ENCODE measurements at regions not wholly inside any gene's neighbourhood (a gene's known extent, or its start where the extent isn't known, plus 50 kb on each side); places are given as distances from the start of the nearest gene placed in this dataset.
A peak's percentile ranks its signal among the peaks of the same experiment; 100 is the strongest.

- Histone ChIP-seq H3K4me3 (ENCODE audit: low read depth, low read length) (no peak overlapping the region), H3K4me1 (peaks cover 3% of the 10 kb centered on the region), H2AFZ (no peak overlapping the region), H3K27me3 (ENCODE audit: control insufficient read depth, insufficient read depth, low read length) (no peaks in the 10 kb centered on the region), H3K27ac (no peak overlapping the region), H3K4me2 (ENCODE audit: low read length) (no peak overlapping the region), H3K79me2 (no peaks in the 10 kb centered on the region), H3K9me3 (ENCODE audit: control insufficient read depth, low read length) (no peaks in the 10 kb centered on the region), H3K9ac (no peak overlapping the region), H3K36me3 (ENCODE audit: control insufficient read depth, insufficient read depth, low read length) (no peaks in the 10 kb centered on the region)
- no peak for TF ChIP-seq CTCF (IDR thresholded peaks at IDR 0.05)
Measured at GRCh38 chr4:38559374-38559773, 104.6 kb upstream of the KLF3 start.

GRCh38 chr4:38560340-38560739 is 103.7 kb upstream of the KLF3 start:
- Histone ChIP-seq H3K9me3 (ENCODE audit: control insufficient read depth, low read length) (no peaks in the 10 kb centered on the region), H3K4me3 (ENCODE audit: low read depth, low read length) (no peak overlapping the region), H3K4me2 (ENCODE audit: low read length) (no peak overlapping the region), H3K27me3 (ENCODE audit: control insufficient read depth, insufficient read depth, low read length) (no peaks in the 10 kb centered on the region), H3K9ac (no peak overlapping the region), H3K27ac (no peak overlapping the region), H2AFZ (no peak overlapping the region), H3K4me1 (peaks cover 9% of the 10 kb centered on the region), H3K79me2 (no peaks in the 10 kb centered on the region), H3K36me3 (ENCODE audit: control insufficient read depth, insufficient read depth, low read length) (no peaks in the 10 kb centered on the region)
- TF ChIP-seq CTCF (IDR thresholded peaks at IDR 0.05) = no peak

DNA sequence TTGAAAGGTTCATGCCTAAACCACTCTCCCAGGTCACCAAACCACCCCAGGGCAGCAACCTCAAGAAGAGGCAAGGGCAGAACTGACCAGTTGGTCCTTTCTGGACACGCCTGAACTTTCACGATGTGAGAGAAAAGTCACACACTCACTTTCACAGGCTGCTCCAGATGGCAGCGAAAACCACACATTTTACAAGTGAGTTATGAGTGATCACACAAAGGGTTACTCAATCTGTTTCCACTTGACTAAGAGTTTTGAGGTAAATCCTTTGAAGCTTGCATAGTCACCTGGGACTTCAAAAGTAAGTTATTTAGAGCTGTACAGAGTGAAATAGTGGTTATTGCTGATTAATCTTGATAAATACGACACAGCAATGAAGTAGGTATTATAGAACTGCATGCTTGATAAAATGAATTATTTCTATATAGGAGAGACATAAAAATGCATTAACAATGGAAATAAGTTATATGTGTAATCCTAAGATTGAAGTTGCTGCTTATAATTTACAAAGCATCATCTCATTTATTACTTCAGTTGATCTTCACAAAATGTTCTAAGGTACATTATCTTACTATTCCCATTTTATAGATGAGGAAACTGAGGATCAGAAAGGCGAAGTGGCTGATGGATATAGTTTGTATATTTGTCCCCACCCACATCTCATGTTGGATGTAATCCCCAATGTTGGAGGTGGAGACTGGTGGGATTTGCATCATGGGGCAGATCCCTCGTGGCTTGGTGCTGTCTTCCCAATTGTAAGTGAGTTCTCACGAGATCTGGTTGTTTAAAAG is 103.0 kb upstream of the KLF3 start:
- Histone ChIP-seq H3K4me3 (ENCODE audit: low read depth, low read length) (no peak overlapping the region), H3K9ac (no peak overlapping the region), H3K9me3 (ENCODE audit: control insufficient read depth, low read length) (no peaks in the 10 kb centered on the region), H3K27ac (no peak overlapping the region), H2AFZ (no peak overlapping the region), H3K36me3 (ENCODE audit: control insufficient read depth, insufficient read depth, low read length) (no peaks in the 10 kb centered on the region), H3K4me1 (peaks cover 14% of the 10 kb centered on the region), H3K4me2 (ENCODE audit: low read length) (no peak overlapping the region), H3K79me2 (no peaks in the 10 kb centered on the region), H3K27me3 (ENCODE audit: control insufficient read depth, insufficient read depth, low read length) (no peaks in the 10 kb centered on the region)
- no peak for TF ChIP-seq CTCF (IDR thresholded peaks at IDR 0.05)

DNA sequence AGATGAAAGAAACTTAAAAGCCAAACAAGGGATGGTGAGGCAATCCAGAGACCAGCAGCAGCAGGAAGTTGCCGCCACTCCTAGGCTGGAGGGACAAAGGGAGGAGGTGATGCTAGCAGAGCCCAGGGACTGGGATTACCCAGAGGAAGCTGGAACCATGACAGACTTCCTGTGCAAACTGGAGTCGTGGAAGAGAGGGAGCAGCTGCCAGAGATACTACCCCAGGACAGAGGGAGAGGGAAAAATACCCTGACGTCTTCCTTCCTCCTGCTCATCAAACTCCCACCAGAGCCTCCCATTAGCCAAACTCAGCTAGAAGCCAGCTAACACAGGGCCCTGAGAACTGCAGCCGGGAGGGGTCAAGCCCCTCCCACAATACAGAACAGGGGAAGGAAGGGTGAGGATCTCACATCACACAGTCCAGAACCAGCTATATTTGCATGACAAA is 101.2 kb upstream of the KLF3 start:
- Histone ChIP-seq H3K27me3 (ENCODE audit: control insufficient read depth, insufficient read depth, low read length) (no peaks in the 10 kb centered on the region), H3K9me3 (ENCODE audit: control insufficient read depth, low read length) (no peaks in the 10 kb centered on the region), H3K4me3 (ENCODE audit: low read depth, low read length) (no peak overlapping the region), H3K9ac (no peak overlapping the region), H3K79me2 (no peaks in the 10 kb centered on the region), H3K4me2 (ENCODE audit: low read length) (no peak overlapping the region), H3K36me3 (ENCODE audit: control insufficient read depth, insufficient read depth, low read length) (no peaks in the 10 kb centered on the region), H3K4me1 (peaks cover 17% of the 10 kb centered on the region), H2AFZ (peak overlapping the region; percentile 29), H3K27ac (no peak overlapping the region)
- no peak for TF ChIP-seq CTCF (IDR thresholded peaks at IDR 0.05)
